Kidney (tissue), 13 donors: ENCODE measurements at regions not wholly inside any gene's neighbourhood (a gene's known extent, or its start where the extent isn't known, plus 50 kb on each side); places are given as distances from the start of the nearest gene placed in this dataset.

Source experiments
- DNase-seq, 5 donors: peaks; one replicate each; pipeline ENCODE4 v3.0.0-alpha.2; 2013 to 2020
- FAIRE-seq: peaks from 2 replicates; lab custom pipeline; 2012; peaks lifted over from hg19 to GRCh38; lab: Jason Lieb, UNC
- H3K27ac ChIP-seq, 2 donors: one replicate each; pipeline ENCODE4 v1.7.0; 2013; ENCODE audit warnings: low read depth in 2 of 2, low read length in 2 of 2, inconsistent platforms in 1 of 2
- H3K27me3 ChIP-seq: one replicate; pipeline ENCODE4 v1.7.1; 2013; ENCODE audit warnings: low read length, inconsistent platforms; ENCODE audit not compliant: control insufficient read depth, insufficient read depth
- H3K36me3 ChIP-seq, 3 donors: one replicate each; pipeline versions ENCODE4 v1.7.0 to v1.7.1; 2013; ENCODE audit warnings: low read length in 3 of 3, control low read depth in 1 of 3, inconsistent platforms in 1 of 3; ENCODE audit not compliant: insufficient read depth in 3 of 3, control insufficient read depth in 2 of 3
- H3K4me1 ChIP-seq, 3 donors: one replicate each; pipeline versions ENCODE4 v1.7.0 to v1.7.1; 2013; ENCODE audit warnings: low read length in 3 of 3, inconsistent platforms in 1 of 3, low read depth in 1 of 3; ENCODE audit not compliant: control insufficient read depth in 2 of 3, insufficient read depth in 2 of 3
- H3K4me3 ChIP-seq, 3 donors: one replicate each; pipeline versions ENCODE4 v1.7.0 to v1.8.1; 2013; ENCODE audit warnings: low read length in 3 of 3, control low read depth in 1 of 3, inconsistent platforms in 1 of 3
- H3K9ac ChIP-seq, 3 donors: one replicate each; pipeline versions ENCODE4 v1.7.0 to v1.7.1; 2013; ENCODE audit warnings: low read length in 3 of 3, control low read depth in 1 of 3, inconsistent platforms in 1 of 3
- H3K9me3 ChIP-seq, 3 donors: one replicate each; pipeline versions ENCODE4 v1.7.0 to v1.7.1; 2013; ENCODE audit warnings: low read length in 3 of 3, control low read depth in 1 of 3, inconsistent platforms in 1 of 3; ENCODE audit not compliant: control insufficient read depth in 2 of 3, insufficient read depth in 1 of 3
- intact Hi-C: fragments of 100-400 bp; cut with DNase I; formaldehyde crosslinking; loops from one replicate; pipeline ENCODE4 v1.11.1; 2022
- TF ChIP-seq, protein P1 (sequence below): IDR thresholded peaks from 3 replicates; pipeline ENCODE4 v1.5.1; 2012; ENCODE audit warnings: mild to moderate bottlenecking, moderate library complexity, borderline replicate concordance; ENCODE audit not compliant: insufficient read depth; ENCODE audit errors: extremely low read depth
- donor health status: control.
- donor health status: control.
- donor health status: control.
- donor health status: control.
- donor health status: control.
- donor health status: DM: yes; HTN: yes; CAD: no.
- donor health status: Normal renal cell carcinoma (clear cell type).

DNA sequence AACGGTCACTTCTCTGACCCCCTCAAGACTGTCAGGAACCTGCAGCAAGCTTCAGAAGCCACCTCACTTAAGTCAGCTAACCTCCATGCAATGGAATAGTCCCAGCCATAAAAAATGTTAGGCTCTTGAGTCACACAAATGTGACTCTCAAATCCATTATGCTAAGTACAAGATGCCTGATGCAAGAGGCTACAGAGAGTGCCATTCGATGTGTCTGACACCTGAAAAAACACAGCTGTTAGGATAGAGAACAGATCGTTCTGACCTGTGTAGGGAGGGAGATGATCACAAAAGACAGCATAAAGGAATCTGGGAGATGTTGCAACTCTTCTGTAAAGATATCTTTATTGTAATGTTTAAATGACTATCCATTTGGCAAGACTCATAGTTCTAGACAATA lies 712.4 kb downstream of the TBC1D22A start:
- intact Hi-C loops = no loop called here
- Histone ChIP-seq H3K4me3 (no peak overlapping the region), H3K9me3 (no peaks in the 10 kb centered on the region), H3K27ac (no peak overlapping the region), H3K36me3 (no peaks in the 10 kb centered on the region), H3K27me3 (no peaks in the 10 kb centered on the region), H3K4me1 (no peaks in the 10 kb centered on the region), H3K9ac (no peak overlapping the region)
- TF ChIP-seq, protein P1, sequence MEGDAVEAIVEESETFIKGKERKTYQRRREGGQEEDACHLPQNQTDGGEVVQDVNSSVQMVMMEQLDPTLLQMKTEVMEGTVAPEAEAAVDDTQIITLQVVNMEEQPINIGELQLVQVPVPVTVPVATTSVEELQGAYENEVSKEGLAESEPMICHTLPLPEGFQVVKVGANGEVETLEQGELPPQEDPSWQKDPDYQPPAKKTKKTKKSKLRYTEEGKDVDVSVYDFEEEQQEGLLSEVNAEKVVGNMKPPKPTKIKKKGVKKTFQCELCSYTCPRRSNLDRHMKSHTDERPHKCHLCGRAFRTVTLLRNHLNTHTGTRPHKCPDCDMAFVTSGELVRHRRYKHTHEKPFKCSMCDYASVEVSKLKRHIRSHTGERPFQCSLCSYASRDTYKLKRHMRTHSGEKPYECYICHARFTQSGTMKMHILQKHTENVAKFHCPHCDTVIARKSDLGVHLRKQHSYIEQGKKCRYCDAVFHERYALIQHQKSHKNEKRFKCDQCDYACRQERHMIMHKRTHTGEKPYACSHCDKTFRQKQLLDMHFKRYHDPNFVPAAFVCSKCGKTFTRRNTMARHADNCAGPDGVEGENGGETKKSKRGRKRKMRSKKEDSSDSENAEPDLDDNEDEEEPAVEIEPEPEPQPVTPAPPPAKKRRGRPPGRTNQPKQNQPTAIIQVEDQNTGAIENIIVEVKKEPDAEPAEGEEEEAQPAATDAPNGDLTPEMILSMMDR = no peak
- FAIRE-seq (no peak), DNase-seq (peak in 2 of 5 donors; percentile 45 to 53)

GRCh38 chr22:47474464-47474863 lies 712.0 kb downstream of the TBC1D22A start:
- Histone ChIP-seq H3K9me3 (no peaks in the 10 kb centered on the region), H3K27ac (no peak overlapping the region), H3K4me1 (no peaks in the 10 kb centered on the region), H3K36me3 (no peaks in the 10 kb centered on the region), H3K9ac (no peak overlapping the region), H3K27me3 (no peaks in the 10 kb centered on the region), H3K4me3 (no peak overlapping the region)
- DNase-seq = peak in 3 of 5 donors; percentile 32 to 61 (median 46)
- intact Hi-C loops = no loop called here
- no peak for FAIRE-seq
- TF ChIP-seq, protein P1 = no peak

DNA sequence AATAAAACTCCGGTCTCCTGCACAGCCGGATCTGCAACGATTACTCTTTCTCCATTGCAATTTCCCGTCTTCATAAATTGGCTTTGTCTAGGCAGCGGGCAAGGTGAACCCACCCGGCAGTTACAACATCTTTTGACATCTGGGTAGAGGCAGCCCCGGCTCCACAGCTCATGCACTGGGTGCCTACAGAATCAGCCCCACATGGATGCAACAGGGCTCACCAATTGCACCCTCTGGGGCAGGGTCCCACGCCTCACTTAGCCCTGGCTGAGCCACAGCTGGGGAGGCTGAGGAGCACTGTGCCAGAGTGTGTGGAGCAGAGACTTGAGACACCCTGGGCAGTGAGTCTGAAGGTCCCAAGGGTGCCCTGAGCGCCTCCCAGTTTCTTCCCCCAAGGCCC lies 710.2 kb downstream of the TBC1D22A start:
- TF ChIP-seq, protein P1 = no peak
- FAIRE-seq = no peak

DNA sequence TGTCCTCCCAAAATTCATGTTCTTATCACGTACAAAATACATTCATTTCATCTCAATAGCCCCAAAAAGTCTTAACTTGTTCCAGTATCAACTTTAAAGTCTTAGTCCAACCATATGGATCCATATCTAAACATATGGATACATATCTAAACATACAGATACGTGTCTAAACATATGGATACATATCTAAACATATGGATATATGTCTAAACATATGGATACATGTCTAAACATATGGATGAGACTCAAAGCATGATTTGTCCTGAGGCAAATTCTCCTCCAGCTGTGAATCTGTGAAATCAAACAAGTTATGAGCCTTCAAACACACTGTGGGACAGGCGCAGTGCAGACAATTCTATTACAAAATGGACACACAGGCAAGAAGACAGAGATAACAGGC lies 709.0 kb downstream of the TBC1D22A start:
- H3K36me3 ChIP-seq = no peaks in the 10 kb centered on the region
- intact Hi-C loops = no loop called here
- H3K9ac ChIP-seq = no peak overlapping the region
- H3K9me3 ChIP-seq = peaks cover 0 to 2% (median 0%) of the 10 kb centered on the region in 3 donors
- no peak for DNase-seq
- H3K4me1 ChIP-seq = no peaks in the 10 kb centered on the region
- no peaks in the 10 kb centered on the region for H3K27me3 ChIP-seq
- no peak for FAIRE-seq
- TF ChIP-seq, protein P1 = no peak
- no peak overlapping the region for H3K27ac ChIP-seq
- no peak overlapping the region for H3K4me3 ChIP-seq

More for the DNA sequence above, 710.2 kb downstream of the TBC1D22A start:
- Histone ChIP-seq H3K9ac (no peak overlapping the region), H3K4me1 (no peaks in the 10 kb centered on the region), H3K27me3 (no peaks in the 10 kb centered on the region), H3K4me3 (no peak overlapping the region), H3K9me3 (no peaks in the 10 kb centered on the region), H3K27ac (no peak overlapping the region), H3K36me3 (no peaks in the 10 kb centered on the region)
- no peak for DNase-seq
- intact Hi-C loops = no loop called here
